Neural crest cell (in vitro differentiated cells): ENCODE measurements at regions not wholly inside any gene's neighbourhood (a gene's known extent, or its start where the extent isn't known, plus 50 kb on each side); places are given as distances from the start of the nearest gene placed in this dataset.

Experiments used
- DNase-seq: peaks from one replicate; pipeline ENCODE4 v3.0.0; 2021; ENCODE audit warnings: low read depth, mixed read lengths, low spot score
- H3K27ac Mint-ChIP-seq: one replicate; pipeline ENCODE4 v1.8.0; 2021; ENCODE audit warnings: mild to moderate bottlenecking, mixed read lengths; ENCODE audit not compliant: unreplicated experiment
- H3K27me3 Mint-ChIP-seq: 2 replicates; pipeline ENCODE4 v1.8.0; 2021; ENCODE audit warnings: low read depth, mild to moderate bottlenecking, mixed read lengths
- H3K36me3 Mint-ChIP-seq: 2 replicates; pipeline ENCODE4 v1.8.0; 2021; ENCODE audit warnings: low read depth, mild to moderate bottlenecking, mixed read lengths
- H3K4me1 Mint-ChIP-seq: 2 replicates; pipeline ENCODE4 v1.8.0; 2021; ENCODE audit warnings: mixed read lengths
- H3K4me3 Mint-ChIP-seq: one replicate; pipeline ENCODE4 v1.8.0; 2021; ENCODE audit warnings: mild to moderate bottlenecking, mixed read lengths
- H3K9me3 Mint-ChIP-seq: 2 replicates; pipeline ENCODE4 v1.8.0; 2021; ENCODE audit warnings: mixed read lengths
- CTCF ChIP-seq: fragments of 200-600 bp; sonication (generic); conservative IDR thresholded peaks from 2 replicates; pipeline ENCODE4 v1.5.0; 2021; ENCODE audit warnings: antibody characterized with exemption, mild to moderate bottlenecking

GRCh38 chr6:164108092-164108491, 693.6 kb downstream of the QKI start:
- Mint-ChIP-seq H3K36me3 (peaks cover 2% of the 10 kb centered on the region), H3K9me3 (peaks cover 9% of the 10 kb centered on the region), H3K4me3 (no peak overlapping the region), H3K27ac (no peak overlapping the region), H3K27me3 (no peaks in the 10 kb centered on the region), H3K4me1 (peaks cover 37% of the 10 kb centered on the region)
- TF ChIP-seq CTCF, result no peak
- DNase-seq, result no peak

- H3K4me1 Mint-ChIP-seq, result peaks cover 43% of the 10 kb centered on the region
- no peak overlapping the region for H3K27ac Mint-ChIP-seq
- H3K27me3 Mint-ChIP-seq, result no peaks in the 10 kb centered on the region
- TF ChIP-seq CTCF, result no peak
- no peaks in the 10 kb centered on the region for H3K36me3 Mint-ChIP-seq
- no peak for DNase-seq
- no peak overlapping the region for H3K4me3 Mint-ChIP-seq
- H3K9me3 Mint-ChIP-seq, result peaks cover 7% of the 10 kb centered on the region
These were observed 692.9 kb downstream of the QKI start for GRCh38 chr6:164107297-164107995.

GRCh38 chr6:164106345-164106769, 691.8 kb downstream of the QKI start:
- no peaks in the 10 kb centered on the region for H3K36me3 Mint-ChIP-seq
- H3K4me1 Mint-ChIP-seq, result peaks cover 52% of the 10 kb centered on the region
- peak; percentile 57 for TF ChIP-seq CTCF
- DNase-seq, result peak; percentile 42
- no peaks in the 10 kb centered on the region for H3K27me3 Mint-ChIP-seq
- no peak overlapping the region for H3K27ac Mint-ChIP-seq
- no peak overlapping the region for H3K4me3 Mint-ChIP-seq
- peaks cover 7% of the 10 kb centered on the region for H3K9me3 Mint-ChIP-seq

GRCh38 chr6:164105705-164106104, 691.2 kb downstream of the QKI start:
- Mint-ChIP-seq H3K27ac (peak overlapping the region; percentile 84), H3K4me1 (peaks cover 53% of the 10 kb centered on the region), H3K4me3 (no peak overlapping the region), H3K36me3 (no peaks in the 10 kb centered on the region), H3K9me3 (peaks cover 7% of the 10 kb centered on the region), H3K27me3 (no peaks in the 10 kb centered on the region)
- DNase-seq, result no peak
- TF ChIP-seq CTCF, result no peak

- no peak for TF ChIP-seq CTCF
- Mint-ChIP-seq H3K36me3 (no peaks in the 10 kb centered on the region), H3K27ac (no peak overlapping the region), H3K4me1 (peaks cover 65% of the 10 kb centered on the region), H3K9me3 (peaks cover 4% of the 10 kb centered on the region), H3K27me3 (no peaks in the 10 kb centered on the region), H3K4me3 (no peak overlapping the region)
- no peak for DNase-seq
These were observed 689.9 kb downstream of the QKI start for GRCh38 chr6:164104432-164104831.
